ENCODE measurements at regions not wholly inside any gene's neighbourhood (a gene's known extent, or its start where the extent isn't known, plus 50 kb on each side); places are given as distances from the start of the nearest gene placed in this dataset.
"Not testable (repeated sequence)": the region's sequence is repeated elsewhere in the genome, so short reads cannot be mapped to it uniquely, and the experiment has no call there.

DNA sequence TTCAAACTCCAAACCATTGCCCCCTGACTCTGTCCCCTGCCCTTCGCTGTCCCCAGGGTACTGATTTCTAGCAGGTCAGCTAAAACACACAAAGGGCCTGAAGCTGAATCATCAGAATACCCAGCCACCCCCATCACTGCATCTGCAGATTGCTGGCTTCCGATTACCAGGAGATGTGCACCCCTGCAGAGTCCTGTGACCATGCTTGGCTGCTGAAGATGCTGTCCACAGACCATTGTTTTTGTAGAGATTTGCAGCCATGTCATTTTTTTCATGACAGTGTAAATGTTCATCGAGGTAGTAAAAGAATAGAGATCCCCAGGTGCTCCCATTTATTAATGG is 463.3 kb downstream of the STK39 start:
- Histone ChIP-seq H3K9me3 (no peaks in the 10 kb centered on the region), H3K27me3 (no peaks in the 10 kb centered on the region), H3K4me3 (no peak overlapping the region), H3K4me1 (peaks cover 0 to 5% (median 0%) of the 10 kb centered on the region in 12 donors), H3K27ac (no peak overlapping the region), H3K36me3 (no peaks in the 10 kb centered on the region)
- ATAC-seq: no peak
- WGBS, 4 donors: 55 to 67% (median 63%) methylated on average over 3 of the region's 3 CpGs
- no peak for DNase-seq
- intact Hi-C loops (cut with DNase I): no loop called here
- TF ChIP-seq, protein P1, sequence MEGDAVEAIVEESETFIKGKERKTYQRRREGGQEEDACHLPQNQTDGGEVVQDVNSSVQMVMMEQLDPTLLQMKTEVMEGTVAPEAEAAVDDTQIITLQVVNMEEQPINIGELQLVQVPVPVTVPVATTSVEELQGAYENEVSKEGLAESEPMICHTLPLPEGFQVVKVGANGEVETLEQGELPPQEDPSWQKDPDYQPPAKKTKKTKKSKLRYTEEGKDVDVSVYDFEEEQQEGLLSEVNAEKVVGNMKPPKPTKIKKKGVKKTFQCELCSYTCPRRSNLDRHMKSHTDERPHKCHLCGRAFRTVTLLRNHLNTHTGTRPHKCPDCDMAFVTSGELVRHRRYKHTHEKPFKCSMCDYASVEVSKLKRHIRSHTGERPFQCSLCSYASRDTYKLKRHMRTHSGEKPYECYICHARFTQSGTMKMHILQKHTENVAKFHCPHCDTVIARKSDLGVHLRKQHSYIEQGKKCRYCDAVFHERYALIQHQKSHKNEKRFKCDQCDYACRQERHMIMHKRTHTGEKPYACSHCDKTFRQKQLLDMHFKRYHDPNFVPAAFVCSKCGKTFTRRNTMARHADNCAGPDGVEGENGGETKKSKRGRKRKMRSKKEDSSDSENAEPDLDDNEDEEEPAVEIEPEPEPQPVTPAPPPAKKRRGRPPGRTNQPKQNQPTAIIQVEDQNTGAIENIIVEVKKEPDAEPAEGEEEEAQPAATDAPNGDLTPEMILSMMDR (IDR thresholded peaks at IDR 0.05): no peak
- no peak for TF ChIP-seq POLR2A (IDR thresholded peaks at IDR 0.05)

DNA sequence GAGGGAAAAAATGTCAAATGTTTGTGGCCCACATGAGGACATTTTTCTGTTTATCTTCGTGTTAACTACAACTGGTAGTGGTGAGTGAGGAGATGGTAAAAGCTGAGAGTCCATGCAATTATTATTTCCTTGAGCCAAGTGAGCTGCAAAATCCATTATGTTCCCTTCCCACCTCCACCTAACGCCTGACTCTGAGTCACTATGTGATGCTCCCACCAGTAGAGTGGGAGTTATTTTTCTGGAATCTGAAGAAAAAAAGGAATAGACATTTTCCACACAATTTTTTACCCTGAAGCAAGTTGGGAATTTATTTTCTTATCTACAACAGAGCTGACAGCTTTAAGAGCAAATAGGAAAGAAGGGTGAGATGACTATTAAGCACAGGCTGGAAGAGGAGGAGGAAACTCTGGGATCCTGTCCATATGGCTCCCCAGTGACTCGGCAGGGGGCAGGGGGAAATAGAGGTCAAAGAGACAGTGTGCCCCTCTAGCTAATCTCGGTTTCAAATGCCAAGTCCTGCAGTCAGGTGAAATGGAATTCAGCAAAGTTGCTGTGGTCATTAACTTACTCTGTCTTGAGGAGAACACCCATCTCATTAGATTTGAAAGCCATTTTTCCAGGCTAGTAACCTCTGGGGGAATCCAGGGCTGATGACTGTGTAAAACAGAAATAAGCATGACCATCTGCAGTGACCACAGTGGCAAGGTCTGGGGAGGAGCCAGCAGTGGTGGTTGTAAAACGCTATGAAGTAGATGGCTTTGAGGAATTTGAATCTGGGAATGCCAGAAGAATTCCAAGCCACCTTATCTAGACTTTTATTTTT is 463.9 kb downstream of the STK39 start:
- intact Hi-C loops (cut with DNase I): no loop called here
- Histone ChIP-seq H3K36me3 (no peaks in the 10 kb centered on the region), H3K27ac (no peak overlapping the region), H3K4me3 (no peak overlapping the region), H3K4me1 (peaks cover 0 to 5% (median 0%) of the 10 kb centered on the region in 12 donors), H3K27me3 (no peaks in the 10 kb centered on the region), H3K9me3 (no peaks in the 10 kb centered on the region)
- no peak for DNase-seq
- WGBS, 4 donors: 14 to 21% (median 20%) methylated on average over 5 of the region's 5 CpGs
- TF ChIP-seq, protein P1 (IDR thresholded peaks at IDR 0.05): no peak
- TF ChIP-seq POLR2A (IDR thresholded peaks at IDR 0.05): no peak
- ATAC-seq: no peak

DNA sequence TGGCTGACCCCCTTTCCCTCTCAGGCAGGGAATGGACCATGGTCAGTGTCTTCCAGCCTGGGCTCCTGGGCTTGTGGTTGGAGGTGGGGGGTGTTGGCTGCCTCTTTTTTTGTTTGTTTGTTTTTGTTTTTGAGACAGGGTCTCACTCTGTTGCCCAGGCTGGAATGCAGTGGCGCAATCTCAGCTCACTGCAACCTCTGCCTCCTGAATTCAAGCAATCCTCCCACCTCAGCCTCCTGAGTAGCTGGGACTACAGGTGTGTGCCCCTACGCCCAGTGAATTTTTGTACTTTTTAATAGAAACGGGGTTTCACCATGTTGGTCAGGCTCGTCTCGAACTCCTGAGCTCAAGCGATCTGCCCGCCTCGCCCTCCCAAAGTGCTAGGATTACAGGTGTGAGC is 465.8 kb downstream of the STK39 start:
- DNase-seq; H3K9me3 ChIP-seq; ATAC-seq; H3K4me1 ChIP-seq; H3K27me3 ChIP-seq; H3K36me3 ChIP-seq; H3K4me3 ChIP-seq; H3K27ac ChIP-seq; intact Hi-C loops (cut with DNase I): not testable (repeated sequence)
- 83 to 90% (median 88%) methylated on average over 8 of the region's 8 CpGs for WGBS, 4 donors

DNA sequence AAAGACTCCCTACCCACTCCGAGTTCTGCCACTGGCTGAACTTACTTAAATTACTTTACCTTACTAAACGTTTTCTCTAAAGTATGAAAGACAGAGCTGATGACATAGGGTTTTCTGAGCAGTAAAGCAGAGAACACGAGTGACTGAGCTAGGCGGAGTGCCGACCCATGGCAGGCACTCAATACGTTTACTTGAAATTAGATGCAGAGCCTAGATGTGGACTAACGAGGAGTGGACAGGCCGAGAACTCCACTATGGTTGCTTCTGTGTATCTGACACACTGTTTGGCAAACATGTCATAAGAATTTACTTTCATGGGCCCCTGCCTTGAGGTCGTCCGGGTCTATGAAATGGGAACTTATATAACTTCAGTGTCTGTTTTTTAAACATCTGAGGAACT is 471.0 kb downstream of the STK39 start:
- no peaks in the 10 kb centered on the region for H3K36me3 ChIP-seq
- DNase-seq: no peak
- H3K4me1 ChIP-seq: no peaks in the 10 kb centered on the region
- WGBS, 4 donors: 71 to 81% (median 79%) methylated on average over 10 of the region's 10 CpGs
- no peaks in the 10 kb centered on the region for H3K27me3 ChIP-seq
- no peak for TF ChIP-seq POLR2A (IDR thresholded peaks at IDR 0.05)
- TF ChIP-seq, protein P1 (IDR thresholded peaks at IDR 0.05): no peak
- no peak for ATAC-seq
- intact Hi-C loops (cut with DNase I): no loop called here
- no peak overlapping the region for H3K27ac ChIP-seq
- H3K9me3 ChIP-seq: no peaks in the 10 kb centered on the region
- no peak overlapping the region for H3K4me3 ChIP-seq

DNA sequence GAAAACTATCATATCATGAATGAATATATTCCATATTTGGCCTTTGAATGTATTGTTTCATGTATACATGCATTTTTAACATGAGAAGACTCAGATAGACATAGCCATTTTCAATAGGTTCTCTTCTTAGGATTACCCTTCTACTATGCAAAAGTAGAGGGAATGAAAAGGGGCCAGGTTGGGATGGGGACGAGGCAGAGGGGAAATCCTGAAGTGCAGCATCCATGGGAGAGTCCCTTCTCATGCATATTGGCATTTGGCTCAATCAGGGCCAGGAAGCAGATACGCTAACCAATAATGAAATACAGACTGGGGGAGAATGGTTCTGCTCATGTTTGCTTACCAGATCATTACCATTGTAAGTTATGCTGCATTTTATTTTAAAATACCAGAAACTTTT is 475.8 kb downstream of the STK39 start:
- ATAC-seq: no peak
- WGBS, 4 donors: 65 to 75% (median 70%) methylated on average over 2 of the region's 2 CpGs
- DNase-seq: no peak
- Histone ChIP-seq H3K27ac (no peak overlapping the region), H3K9me3 (peaks cover 0 to 6% (median 0%) of the 10 kb centered on the region in 12 donors), H3K4me1 (no peaks in the 10 kb centered on the region), H3K4me3 (no peak overlapping the region), H3K36me3 (no peaks in the 10 kb centered on the region), H3K27me3 (no peaks in the 10 kb centered on the region)
- intact Hi-C loops (cut with DNase I): no loop called here
- no peak for TF ChIP-seq POLR2A (IDR thresholded peaks at IDR 0.05)
- TF ChIP-seq, protein P1 (IDR thresholded peaks at IDR 0.05): no peak
